Testis (tissue), 2 donors: ENCODE measurements at regions not wholly inside any gene's neighbourhood (a gene's known extent, or its start where the extent isn't known, plus 50 kb on each side); places are given as distances from the start of the nearest gene placed in this dataset.

Source experiments
- POLR2A ChIP-seq: fragments of 450-650 bp; IDR thresholded peaks from one replicate; pipeline ENCODE4 v1.6.1; 2017; ENCODE audit warnings: antibody characterized with exemption, mild to moderate bottlenecking, moderate library complexity
- TF ChIP-seq, protein P1 (sequence below), 3 experiments: fragments of 450-650 bp in 2 of 3; fragments of 200-600 bp in 1 of 3; sonication (generic) in 1 of 3; IDR thresholded peaks; one replicate each; pipeline ENCODE4 v1.5.1; 2016 to 2019; ENCODE audit warnings: antibody characterized with exemption in 3 of 3, mild to moderate bottlenecking in 2 of 3, moderate library complexity in 1 of 3

- TF ChIP-seq, protein P1, sequence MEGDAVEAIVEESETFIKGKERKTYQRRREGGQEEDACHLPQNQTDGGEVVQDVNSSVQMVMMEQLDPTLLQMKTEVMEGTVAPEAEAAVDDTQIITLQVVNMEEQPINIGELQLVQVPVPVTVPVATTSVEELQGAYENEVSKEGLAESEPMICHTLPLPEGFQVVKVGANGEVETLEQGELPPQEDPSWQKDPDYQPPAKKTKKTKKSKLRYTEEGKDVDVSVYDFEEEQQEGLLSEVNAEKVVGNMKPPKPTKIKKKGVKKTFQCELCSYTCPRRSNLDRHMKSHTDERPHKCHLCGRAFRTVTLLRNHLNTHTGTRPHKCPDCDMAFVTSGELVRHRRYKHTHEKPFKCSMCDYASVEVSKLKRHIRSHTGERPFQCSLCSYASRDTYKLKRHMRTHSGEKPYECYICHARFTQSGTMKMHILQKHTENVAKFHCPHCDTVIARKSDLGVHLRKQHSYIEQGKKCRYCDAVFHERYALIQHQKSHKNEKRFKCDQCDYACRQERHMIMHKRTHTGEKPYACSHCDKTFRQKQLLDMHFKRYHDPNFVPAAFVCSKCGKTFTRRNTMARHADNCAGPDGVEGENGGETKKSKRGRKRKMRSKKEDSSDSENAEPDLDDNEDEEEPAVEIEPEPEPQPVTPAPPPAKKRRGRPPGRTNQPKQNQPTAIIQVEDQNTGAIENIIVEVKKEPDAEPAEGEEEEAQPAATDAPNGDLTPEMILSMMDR (IDR thresholded peaks at IDR 0.05), result no peak
- no peak for TF ChIP-seq POLR2A
Observed at GRCh38 chr2:120630031-120630701, 105.5 kb upstream of the GLI2 start.
